Stimulated activated CD4-positive, alpha-beta T cell treated with anti-CD3 and anti-CD28 coated beads, Interleukin-15, amount 100 ng/mL, for 24 hours (primary cell): ENCODE measurements at regions not wholly inside any gene's neighbourhood (a gene's known extent, or its start where the extent isn't known, plus 50 kb on each side); places are given as distances from the start of the nearest gene placed in this dataset.

Experiments used
- DNase-seq: peaks from one replicate; pipeline ENCODE4 v3.0.0-alpha.2; 2020

- DNase-seq, result no peak
Observed at GRCh38 chr5:4356201-4356600, 760.6 kb downstream of the IRX1 start.

DNA sequence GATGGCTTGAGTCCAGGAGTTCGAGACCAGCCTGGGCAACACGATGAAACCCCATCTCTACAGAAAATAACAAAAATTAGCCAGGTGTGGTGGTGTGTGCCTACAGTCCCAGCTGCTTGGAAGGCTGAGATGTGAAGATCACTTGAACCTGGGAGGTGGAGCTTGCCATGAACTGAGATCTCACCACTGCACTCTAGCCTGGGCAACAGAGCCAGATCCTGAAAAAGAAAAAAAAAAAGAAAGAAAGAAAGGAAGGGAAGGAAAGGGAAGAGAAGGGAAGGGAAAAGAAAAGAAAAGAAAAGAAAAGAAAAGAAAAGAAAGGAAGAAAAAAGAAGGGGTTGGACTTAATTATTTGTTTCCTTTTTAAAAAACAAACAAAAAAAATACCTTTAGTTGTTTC lies 764.2 kb downstream of the IRX1 start:
- no peak for DNase-seq

DNA sequence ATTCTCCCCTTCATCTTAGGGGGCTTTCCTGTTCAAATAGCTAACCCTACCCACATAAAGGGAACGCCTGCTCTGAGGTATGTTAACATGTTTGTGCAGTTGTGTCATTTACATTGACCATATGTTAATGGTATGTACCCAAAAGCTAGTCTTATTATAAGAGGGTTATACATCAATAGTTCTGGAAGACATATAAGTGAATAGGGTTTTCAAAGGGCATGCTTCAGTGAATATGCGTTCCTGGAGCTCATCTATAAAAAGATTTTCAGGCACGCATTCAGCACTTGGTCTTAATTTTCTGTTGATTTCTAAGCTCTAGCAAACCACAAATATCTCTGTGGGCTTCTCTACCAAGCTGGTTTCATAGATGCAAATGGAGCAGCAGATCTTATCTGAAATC lies 766.1 kb downstream of the IRX1 start:
- no peak for DNase-seq

DNA sequence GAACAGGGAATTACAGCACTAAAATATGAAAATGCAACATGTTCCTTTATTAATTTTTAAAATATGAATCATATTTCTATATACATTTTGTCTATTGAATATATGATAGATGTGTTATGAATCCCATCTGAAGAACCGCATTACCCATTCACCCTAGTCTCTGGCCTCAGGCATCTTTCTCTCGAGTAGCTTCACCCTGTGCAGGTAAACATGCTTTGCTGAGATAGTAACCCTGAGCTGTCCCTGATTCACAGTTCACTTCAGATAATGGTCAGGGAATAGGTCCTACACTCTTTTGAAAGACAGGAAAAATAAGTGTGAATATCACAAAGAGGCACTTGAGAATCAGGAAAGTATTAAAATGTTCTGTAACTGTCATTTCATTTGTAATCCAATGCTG lies 766.8 kb downstream of the IRX1 start:
- no peak for DNase-seq

DNA sequence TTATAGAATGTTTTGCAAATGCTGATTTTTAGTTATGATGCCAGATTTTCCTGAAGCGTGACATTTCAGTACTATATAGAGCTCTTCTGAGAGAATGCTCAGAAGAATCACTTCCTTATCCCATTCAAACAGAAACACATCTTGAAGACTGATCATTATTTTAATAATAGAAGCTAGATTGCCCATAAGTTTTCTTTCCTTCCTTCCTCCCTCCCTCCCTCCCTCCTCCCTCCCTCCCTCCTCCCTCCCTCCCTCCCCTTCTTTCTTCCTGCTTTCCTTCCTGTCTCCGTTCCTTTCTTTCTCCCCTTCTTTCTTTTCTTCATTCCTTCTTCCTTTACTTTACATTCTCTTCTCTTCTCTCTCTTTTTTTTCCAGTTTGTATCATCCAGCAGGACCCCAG lies 767.4 kb downstream of the IRX1 start:
- no peak for DNase-seq

DNA sequence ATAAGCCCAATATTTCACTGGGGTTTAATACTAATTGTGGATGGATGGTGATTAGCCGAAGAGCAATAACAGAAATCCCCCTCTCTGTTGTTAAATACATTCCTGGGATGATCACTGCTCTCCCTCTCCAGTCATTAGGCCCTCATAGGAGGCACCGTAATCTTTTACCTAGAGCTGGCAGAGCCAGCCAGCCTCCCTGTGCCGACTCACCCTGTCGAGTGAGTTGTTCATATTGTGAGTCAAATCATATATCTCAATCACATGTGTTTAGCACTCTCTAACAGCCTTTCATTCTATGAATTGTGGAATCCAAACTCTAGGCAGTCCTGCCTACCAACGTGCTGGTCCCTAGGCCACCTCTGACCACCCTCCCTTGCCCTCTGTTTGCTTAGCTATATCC lies 771.0 kb downstream of the IRX1 start:
- DNase-seq, result no peak

- DNase-seq, result no peak
Observed at GRCh38 chr5:4370218-4370617, 769.9 kb upstream of the ADAMTS16 start.

- DNase-seq, result no peak
Observed at GRCh38 chr5:4372481-4372880, 767.6 kb upstream of the ADAMTS16 start.

DNA sequence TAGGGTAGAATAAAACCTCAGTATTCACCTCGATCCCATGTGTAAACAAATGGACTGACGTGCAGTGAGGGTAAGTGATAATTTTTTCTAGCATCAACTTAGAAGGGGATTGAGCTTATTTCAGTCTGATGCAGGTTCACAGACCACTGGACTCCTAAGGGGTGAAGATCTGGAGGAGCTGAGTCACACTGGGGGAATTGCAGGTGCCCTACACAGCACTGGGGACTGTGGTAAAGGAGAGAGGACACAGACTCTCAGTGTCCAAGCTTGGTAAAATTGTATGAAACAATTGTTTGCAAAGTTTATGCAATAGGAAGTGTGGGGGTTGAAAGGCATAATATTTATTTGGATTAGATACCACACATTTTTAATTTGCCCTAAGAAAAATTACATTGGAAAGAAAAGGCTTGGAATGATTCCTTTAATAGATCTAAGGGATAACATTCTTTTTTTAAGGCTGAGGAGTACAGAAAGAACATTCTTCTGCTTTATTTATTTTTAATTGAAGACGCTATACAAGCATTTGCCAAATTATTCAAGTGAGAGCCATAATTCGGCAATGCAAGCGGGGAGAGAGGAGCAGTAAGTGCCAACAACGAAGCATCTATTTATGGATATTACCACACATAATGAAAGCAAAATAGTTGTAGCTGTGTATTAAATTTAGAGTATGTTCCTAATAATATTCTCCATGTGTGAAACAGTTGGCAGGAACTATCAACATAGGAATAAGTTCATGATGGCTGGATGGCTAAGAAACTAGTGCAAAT lies 766.9 kb upstream of the ADAMTS16 start:
- no peak for DNase-seq

DNA sequence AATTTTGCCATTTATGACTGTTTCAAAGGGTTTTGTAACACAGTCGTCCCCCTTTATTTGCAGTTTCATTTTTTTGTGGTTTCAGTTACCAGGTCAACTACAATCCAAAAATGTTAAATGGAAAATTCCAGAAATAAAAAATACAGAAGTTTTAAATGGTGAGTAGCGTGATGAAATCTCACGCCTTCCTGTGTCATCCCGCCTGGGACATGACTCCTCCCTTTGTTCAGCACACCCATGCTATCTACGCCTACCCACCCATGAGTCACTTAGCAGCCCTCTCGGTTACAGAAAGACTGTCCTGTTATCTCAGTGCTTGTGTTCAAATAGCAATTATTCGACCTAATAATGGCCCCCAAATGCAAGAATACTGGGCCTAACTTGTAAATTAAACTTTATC lies 765.3 kb upstream of the ADAMTS16 start:
- no peak for DNase-seq

DNA sequence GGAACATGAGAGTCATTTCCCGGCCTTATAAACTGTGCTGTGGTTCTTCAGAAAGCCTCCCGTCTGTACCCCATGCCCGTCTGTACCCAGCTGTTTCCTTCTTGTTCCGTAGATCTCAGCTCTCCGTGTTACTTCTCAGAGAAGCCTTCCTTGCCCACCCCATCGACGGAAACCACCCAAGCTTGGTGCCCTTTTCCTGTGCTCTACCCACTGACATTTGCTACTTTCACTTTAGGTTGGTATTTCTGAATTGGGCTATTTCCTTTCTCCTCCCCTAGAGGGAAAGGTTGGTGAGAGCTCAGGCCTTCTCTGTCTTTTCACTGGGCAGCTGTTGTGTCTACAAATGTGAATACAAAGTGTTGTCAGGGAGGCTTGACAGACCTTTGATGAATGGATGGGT lies 764.5 kb upstream of the ADAMTS16 start:
- no peak for DNase-seq

- no peak for DNase-seq
Observed at GRCh38 chr5:4383102-4383501, 757.0 kb upstream of the ADAMTS16 start.

DNA sequence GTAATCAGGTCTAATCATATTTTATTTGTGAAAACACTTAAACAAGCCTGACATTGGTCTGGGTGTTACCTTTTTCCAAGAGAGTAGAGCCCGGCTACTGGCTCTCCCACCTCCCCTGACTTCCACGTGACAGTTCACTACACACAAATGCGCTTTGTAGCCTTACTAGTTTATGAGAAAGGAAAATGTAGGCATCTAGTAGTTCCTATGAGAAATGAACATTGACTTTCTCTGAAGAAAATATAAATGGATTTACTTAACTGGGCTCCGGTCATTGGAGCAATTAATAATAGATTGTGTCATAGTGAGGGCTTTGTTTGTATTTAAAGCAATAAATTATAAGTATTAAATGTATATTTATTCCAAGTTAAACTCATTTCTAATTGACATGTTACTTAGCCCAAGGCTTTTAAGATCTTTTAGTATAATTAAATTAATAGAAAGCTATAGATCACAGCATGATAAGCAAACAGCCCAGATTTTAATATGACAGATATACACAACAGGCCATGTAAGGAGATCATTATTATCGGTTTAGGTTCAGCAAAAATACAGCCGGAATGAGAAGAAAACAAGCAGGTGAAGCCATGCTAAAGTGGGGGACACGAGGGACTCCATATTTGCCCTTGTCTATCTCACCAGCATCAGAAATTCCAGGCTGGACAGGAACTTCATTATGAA lies 756.5 kb upstream of the ADAMTS16 start:
- no peak for DNase-seq

- no peak for DNase-seq
Observed at GRCh38 chr5:4384649-4385048, 755.5 kb upstream of the ADAMTS16 start.

GRCh38 chr5:4386152-4386551 lies 754.0 kb upstream of the ADAMTS16 start:
- no peak for DNase-seq

GRCh38 chr5:4387290-4387689 lies 752.8 kb upstream of the ADAMTS16 start:
- DNase-seq, result no peak

DNA sequence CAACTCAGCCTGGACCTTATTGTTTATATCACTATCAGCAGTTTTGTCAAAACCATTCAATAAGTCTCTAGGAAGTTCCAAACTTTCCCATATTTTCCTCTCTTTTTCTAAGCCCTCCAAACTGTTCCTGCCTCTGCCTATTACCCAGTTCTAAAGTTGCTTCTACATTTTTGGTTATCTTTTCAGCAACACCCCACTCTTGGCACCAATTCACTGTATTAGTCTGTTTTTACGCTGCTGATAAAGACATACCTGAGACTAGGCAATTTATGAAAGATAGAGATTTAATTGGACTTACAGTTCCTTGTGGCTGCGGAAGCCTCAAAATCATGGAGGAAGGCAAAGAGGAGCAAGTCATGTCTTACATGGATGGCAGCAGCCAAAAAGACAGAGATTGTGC lies 744.4 kb upstream of the ADAMTS16 start:
- no peak for DNase-seq

DNA sequence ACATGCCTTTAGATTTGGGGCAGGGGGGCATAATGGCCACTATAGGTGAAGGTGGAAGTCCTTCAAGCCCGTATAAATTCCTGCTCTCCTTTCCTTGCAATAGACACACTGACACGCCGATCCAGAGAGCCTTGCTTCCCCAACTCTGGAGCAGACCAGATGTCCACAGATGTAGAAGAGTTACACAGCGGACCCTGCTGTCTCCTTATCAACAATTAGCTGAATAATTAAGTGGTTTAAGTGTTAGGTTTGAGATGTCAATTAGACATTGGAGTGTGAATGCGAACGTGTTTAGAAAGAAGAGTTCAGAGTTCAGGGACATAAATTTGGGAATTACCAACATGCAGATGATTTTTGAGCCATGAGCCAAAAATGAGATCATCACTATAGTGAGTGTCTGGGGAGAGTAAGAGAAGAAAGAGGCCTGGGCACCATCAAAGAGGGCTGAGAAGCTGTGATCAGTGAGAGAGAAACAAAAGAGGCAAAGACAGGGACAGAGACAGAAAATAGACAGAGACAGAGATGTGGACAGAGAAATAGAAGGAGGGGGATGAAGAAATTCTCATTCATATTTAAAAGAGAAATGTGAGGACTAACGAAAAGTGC lies 734.4 kb upstream of the ADAMTS16 start:
- DNase-seq, result no peak

DNA sequence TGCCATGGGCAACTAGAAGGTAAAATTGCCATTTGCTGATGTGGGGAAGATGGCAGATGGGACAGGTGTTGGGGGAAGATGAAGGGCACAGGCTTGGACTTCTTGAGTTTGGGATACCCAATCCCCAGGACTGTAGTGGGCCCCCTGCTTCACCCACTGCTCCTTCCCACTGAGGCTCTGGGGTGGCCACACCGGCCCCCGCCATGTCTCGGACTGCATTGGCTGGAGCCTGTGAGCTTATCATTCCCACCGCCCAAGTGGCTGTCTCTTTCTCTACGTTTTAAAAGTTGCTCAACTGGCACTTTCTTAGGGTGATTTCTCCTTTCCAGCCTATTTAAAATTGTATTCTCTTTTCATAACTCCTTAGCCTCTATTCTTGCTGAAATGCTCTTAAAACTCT lies 730.0 kb upstream of the ADAMTS16 start:
- DNase-seq, result no peak

GRCh38 chr5:4411664-4412063 lies 728.5 kb upstream of the ADAMTS16 start:
- no peak for DNase-seq

- DNase-seq, result no peak
Observed at GRCh38 chr5:4413996-4414395, 726.1 kb upstream of the ADAMTS16 start.

DNA sequence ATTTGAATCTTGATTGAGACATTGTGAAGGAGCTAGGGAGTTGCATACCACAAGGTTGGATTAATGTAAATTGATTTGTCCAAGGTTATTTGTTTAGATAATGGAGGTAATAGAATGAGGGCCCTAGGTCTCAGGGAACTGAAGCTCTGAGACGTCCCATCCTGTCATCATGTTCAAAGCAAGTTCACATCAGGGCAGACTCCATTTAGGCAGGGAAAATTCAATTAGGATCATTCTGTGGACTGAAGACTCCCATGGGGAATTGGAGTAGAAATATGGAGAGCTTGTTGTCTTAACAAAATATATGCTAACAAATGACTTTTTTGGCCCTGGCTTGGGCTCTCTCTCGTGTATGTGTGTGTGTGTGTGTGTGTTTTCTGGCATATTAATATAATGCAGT lies 722.0 kb upstream of the ADAMTS16 start:
- DNase-seq, result no peak

- no peak for DNase-seq
Observed at GRCh38 chr5:4419281-4419680, 720.8 kb upstream of the ADAMTS16 start.

- DNase-seq, result no peak
Observed at GRCh38 chr5:4420177-4420576, 720.0 kb upstream of the ADAMTS16 start.
